HT-29 (cell line): ENCODE measurements at regions not wholly inside any gene's neighbourhood (a gene's known extent, or its start where the extent isn't known, plus 50 kb on each side); places are given as distances from the start of the nearest gene placed in this dataset.

Experiments used
- DNase-seq: peaks from one replicate; pipeline ENCODE4 v3.0.0-alpha.2; 2015; ENCODE audit warnings: low spot score

- no peak for DNase-seq
These were observed 61.8 kb upstream of the PTPRD start for GRCh38 chr9:10674586-10674985.

GRCh38 chr9:10678010-10678409, 65.2 kb upstream of the PTPRD start:
- DNase-seq = no peak

GRCh38 chr9:10678790-10679189, 66.0 kb upstream of the PTPRD start:
- DNase-seq = no peak

GRCh38 chr9:10686943-10687342, 74.1 kb upstream of the PTPRD start:
- no peak for DNase-seq

- no peak for DNase-seq
These were observed 77.7 kb upstream of the PTPRD start for GRCh38 chr9:10690546-10690945.

GRCh38 chr9:10697044-10697443, 84.2 kb upstream of the PTPRD start:
- no peak for DNase-seq

GRCh38 chr9:10700291-10700690, 87.5 kb upstream of the PTPRD start:
- no peak for DNase-seq

GRCh38 chr9:10700915-10701314, 88.1 kb upstream of the PTPRD start:
- no peak for DNase-seq

- no peak for DNase-seq
These were observed 89.1 kb upstream of the PTPRD start for GRCh38 chr9:10701906-10702305.

- no peak for DNase-seq
These were observed 90.3 kb upstream of the PTPRD start for GRCh38 chr9:10703139-10703538.

GRCh38 chr9:10704720-10705119, 91.9 kb upstream of the PTPRD start:
- DNase-seq = no peak

GRCh38 chr9:10705383-10705782, 92.6 kb upstream of the PTPRD start:
- no peak for DNase-seq

- no peak for DNase-seq
These were observed 94.0 kb upstream of the PTPRD start for GRCh38 chr9:10706788-10707187.

- no peak for DNase-seq
These were observed 108.5 kb upstream of the PTPRD start for GRCh38 chr9:10721301-10721700.

GRCh38 chr9:10729213-10729612, 116.4 kb upstream of the PTPRD start:
- DNase-seq = no peak

GRCh38 chr9:10744669-10745068, 131.9 kb upstream of the PTPRD start:
- DNase-seq = no peak

GRCh38 chr9:10753474-10753873, 140.7 kb upstream of the PTPRD start:
- no peak for DNase-seq

GRCh38 chr9:10764481-10764880, 151.7 kb upstream of the PTPRD start:
- DNase-seq = no peak

- DNase-seq = no peak
These were observed 160.3 kb upstream of the PTPRD start for GRCh38 chr9:10773136-10773535.

- no peak for DNase-seq
These were observed 161.2 kb upstream of the PTPRD start for GRCh38 chr9:10774051-10774450.

- no peak for DNase-seq
These were observed 172.5 kb upstream of the PTPRD start for GRCh38 chr9:10785255-10785654.

- no peak for DNase-seq
These were observed 180.5 kb upstream of the PTPRD start for GRCh38 chr9:10793306-10793705.

- no peak for DNase-seq
These were observed 191.7 kb upstream of the PTPRD start for GRCh38 chr9:10804486-10804885.

- DNase-seq = no peak
These were observed 194.1 kb upstream of the PTPRD start for GRCh38 chr9:10806868-10807267.

- DNase-seq = no peak
These were observed 205.4 kb upstream of the PTPRD start for GRCh38 chr9:10818206-10818605.
